HG03575 (cell line): ENCODE measurements at regions not wholly inside any gene's neighbourhood (a gene's known extent, or its start where the extent isn't known, plus 50 kb on each side); places are given as distances from the start of the nearest gene placed in this dataset.

ENCODE experiments used
- ATAC-seq: cut with Tn5 transposase; IDR thresholded peaks from one replicate; pipeline ENCODE4 v1.9.1; 2021; ENCODE audit not compliant: unreplicated experiment, insufficient number of reproducible peaks, low FRiP score; ENCODE audit errors: extremely low read depth

GRCh38 chr1:182118851-182119250 lies 57.3 kb upstream of the ZNF648 start:
- ATAC-seq: no peak

- no peak for ATAC-seq
Observed at GRCh38 chr1:182114627-182115023, 53.1 kb upstream of the ZNF648 start.

GRCh38 chr1:182113879-182114626 lies 52.5 kb upstream of the ZNF648 start:
- ATAC-seq: no peak

GRCh38 chr1:182111496-182111895 lies 50.0 kb upstream of the ZNF648 start:
- no peak for ATAC-seq
